Heart left ventricle (tissue), 16 donors: ENCODE measurements at regions not wholly inside any gene's neighbourhood (a gene's known extent, or its start where the extent isn't known, plus 50 kb on each side); places are given as distances from the start of the nearest gene placed in this dataset.

Experiments
- ATAC-seq, 4 donors: fragments of 200-7000 bp; cut with Tn5 transposase; one replicate each; pipeline ENCODE4 v1.9.1; 2020 to 2022; ENCODE audit warnings: moderate library complexity in 4 of 4, mild to moderate bottlenecking in 3 of 4, moderate number of reproducible peaks in 1 of 4
- DNase-seq, 5 donors: peaks; one replicate each; pipeline ENCODE4 v3.0.0-alpha.2; 2020
- H3K27ac ChIP-seq, 12 donors: fragments of 200-600 bp; sonication (generic) in 4 of 12; one replicate each; pipeline versions ENCODE4 v1.5.0 to v1.8.0; 2016 to 2022; ENCODE audit warnings: mild to moderate bottlenecking in 2 of 12
- H3K27me3 ChIP-seq, 9 donors: fragments of 200-600 bp; sonication (generic) in 2 of 9; one replicate each; pipeline versions ENCODE4 v1.5.1 to v1.8.0; 2016 to 2022; ENCODE audit warnings: mild to moderate bottlenecking in 3 of 9
- H3K36me3 ChIP-seq, 9 donors: fragments of 200-600 bp; sonication (generic) in 2 of 9; one replicate each; pipeline versions ENCODE4 v1.5.0 to v1.8.0; 2018 to 2022; ENCODE audit warnings: mild to moderate bottlenecking in 2 of 9
- H3K4me1 ChIP-seq, 12 donors: fragments of 200-600 bp; sonication (generic) in 4 of 12; one replicate each; pipeline versions ENCODE4 v1.5.0 to v1.8.0; 2016 to 2022; ENCODE audit warnings: mild to moderate bottlenecking in 3 of 12
- H3K4me3 ChIP-seq, 12 donors: fragments of 200-600 bp; sonication (generic) in 4 of 12; one replicate each; pipeline versions ENCODE4 v1.5.0 to v1.8.0; 2017 to 2022; ENCODE audit warnings: mild to moderate bottlenecking in 9 of 12, moderate library complexity in 4 of 12
- H3K9me3 ChIP-seq, 12 donors: fragments of 200-600 bp; sonication (generic) in 4 of 12; one replicate each; pipeline versions ENCODE4 v1.5.0 to v1.8.0; 2016 to 2022; ENCODE audit warnings: mild to moderate bottlenecking in 1 of 12
- POLR2A ChIP-seq, 2 donors: fragments of 450-650 bp; IDR thresholded peaks; one replicate each; pipeline ENCODE4 v1.6.1; 2017; ENCODE audit warnings: antibody characterized with exemption in 2 of 2, mild to moderate bottlenecking in 2 of 2, moderate library complexity in 2 of 2
- WGBS, 4 donors: extraction: QIAGEN DNeasy Blood & Tissue Kit in 2 of 4; methylation state at CpG; one replicate each; pipeline versions ENCODE4 v1.1.5 to v1.1.7; 2013 to 2018; 5-methylcytosine and 5-hydroxymethylcytosine counted together
- intact Hi-C, 10 donors: fragments of 100-400 bp; cut with DNase I; formaldehyde crosslinking; loops; one replicate each; pipeline versions ENCODE4 v1.11.1 to v1.14.2; 2022
- TF ChIP-seq, protein P1 (sequence below), 12 donors: fragments of 200-600 bp; sonication (generic) in 4 of 12; IDR thresholded peaks; one replicate each; pipeline versions ENCODE4 v1.5.0 to v1.8.0; 2018 to 2022; ENCODE audit warnings: antibody characterized with exemption in 12 of 12, mild to moderate bottlenecking in 5 of 12
- donor health status: ischemic (EF 13 %, LVEDD 7.1; RV severe dilation, severe dysfunction).
- donor health status: healthy with polysubstance abuse.
- donor health status: DM: no; HTN: yes; CAD: no.
- donor health status: DM: no; HTN: no; CAD: no.
- donor health status: ischemic (EF 25% LVEDD 6.9; RV normal size, moderate dysfunction).
- donor health status: ischemic (EF 25% LVEDD 5.7; RV mildly dilated, moderate dysfunction).
- donor health status: healthy.
- donor health status: DM: yes; HTN: yes; CAD: no.
- donor health status: ischemic (EF 35%, LVEDD 5.7; RV mildly dilated, moderate dysfunction).
- donor health status: nonischemic (EF 11% LVEDD 7.7; RV severe dilation, severe dysfunction).
- donor health status: DM: yes; HTN: yes; CAD: no.
- donor health status: PGD.
- donor health status: ischemic (EF 29% LVEDD 5.4; RV normal size, mild dysfunction).
- donor health status: nonischemic (EF 23%, LVEDD 6.1; RV moderate dilation, normal function).

DNA sequence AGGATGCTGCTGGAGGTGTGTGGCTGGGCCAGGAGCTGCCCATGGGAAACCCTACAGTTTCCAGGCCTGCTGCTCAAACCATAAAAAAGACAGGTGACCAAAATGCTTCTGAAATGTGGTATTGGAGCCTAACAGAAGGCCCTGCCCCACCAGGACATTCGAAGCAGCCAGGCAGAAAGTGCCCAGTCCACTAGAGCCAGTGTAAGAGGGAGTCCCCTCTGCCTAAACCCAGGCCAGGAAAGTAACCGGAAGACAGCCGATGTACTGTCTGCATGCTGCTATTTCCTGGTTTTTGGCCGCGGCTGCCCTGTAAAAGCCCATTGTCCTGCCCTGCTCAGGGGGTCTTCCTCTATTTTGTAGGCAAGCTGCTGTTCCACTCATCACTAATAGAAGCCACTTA is 150.7 kb upstream of the IRX2 start:
- no peaks in the 10 kb centered on the region for H3K4me1 ChIP-seq
- no peak overlapping the region for H3K4me3 ChIP-seq
- peaks cover 0 to 7% (median 0%) of the 10 kb centered on the region in 9 donors for H3K27me3 ChIP-seq
- no peak for ATAC-seq
- TF ChIP-seq, protein P1, sequence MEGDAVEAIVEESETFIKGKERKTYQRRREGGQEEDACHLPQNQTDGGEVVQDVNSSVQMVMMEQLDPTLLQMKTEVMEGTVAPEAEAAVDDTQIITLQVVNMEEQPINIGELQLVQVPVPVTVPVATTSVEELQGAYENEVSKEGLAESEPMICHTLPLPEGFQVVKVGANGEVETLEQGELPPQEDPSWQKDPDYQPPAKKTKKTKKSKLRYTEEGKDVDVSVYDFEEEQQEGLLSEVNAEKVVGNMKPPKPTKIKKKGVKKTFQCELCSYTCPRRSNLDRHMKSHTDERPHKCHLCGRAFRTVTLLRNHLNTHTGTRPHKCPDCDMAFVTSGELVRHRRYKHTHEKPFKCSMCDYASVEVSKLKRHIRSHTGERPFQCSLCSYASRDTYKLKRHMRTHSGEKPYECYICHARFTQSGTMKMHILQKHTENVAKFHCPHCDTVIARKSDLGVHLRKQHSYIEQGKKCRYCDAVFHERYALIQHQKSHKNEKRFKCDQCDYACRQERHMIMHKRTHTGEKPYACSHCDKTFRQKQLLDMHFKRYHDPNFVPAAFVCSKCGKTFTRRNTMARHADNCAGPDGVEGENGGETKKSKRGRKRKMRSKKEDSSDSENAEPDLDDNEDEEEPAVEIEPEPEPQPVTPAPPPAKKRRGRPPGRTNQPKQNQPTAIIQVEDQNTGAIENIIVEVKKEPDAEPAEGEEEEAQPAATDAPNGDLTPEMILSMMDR (IDR thresholded peaks at IDR 0.05), result no peak
- TF ChIP-seq POLR2A (IDR thresholded peaks at IDR 0.05), result no peak
- 62 to 76% (median 67%) methylated on average over 5 of the region's 5 CpGs for WGBS, 4 donors
- H3K27ac ChIP-seq, result no peak overlapping the region
- H3K9me3 ChIP-seq, result no peaks in the 10 kb centered on the region
- intact Hi-C loops, result no loop called here
- no peak for DNase-seq
- H3K36me3 ChIP-seq, result no peaks in the 10 kb centered on the region

- WGBS, 4 donors, result 76 to 82% (median 78%) methylated on average over 10 of the region's 10 CpGs
- H3K36me3 ChIP-seq, result no peaks in the 10 kb centered on the region
- no peak for ATAC-seq
These were observed 150.0 kb upstream of the IRX2 start for GRCh38 chr5:2901511-2901910.

GRCh38 chr5:2901096-2901495 is 149.6 kb upstream of the IRX2 start:
- H3K27ac ChIP-seq, result no peak overlapping the region

More at GRCh38 chr5:2901511-2901910, 150.0 kb upstream of the IRX2 start:
- TF ChIP-seq, protein P1 (IDR thresholded peaks at IDR 0.05), result no peak
- no peak for TF ChIP-seq POLR2A (IDR thresholded peaks at IDR 0.05)
- H3K4me3 ChIP-seq, result no peak overlapping the region
- H3K4me1 ChIP-seq, result no peaks in the 10 kb centered on the region
- peaks cover 0 to 7% (median 0%) of the 10 kb centered on the region in 9 donors for H3K27me3 ChIP-seq
- intact Hi-C loops, result no loop called here
- H3K27ac ChIP-seq, result no peak overlapping the region
- H3K9me3 ChIP-seq, result no peaks in the 10 kb centered on the region
- DNase-seq, result no peak

DNA sequence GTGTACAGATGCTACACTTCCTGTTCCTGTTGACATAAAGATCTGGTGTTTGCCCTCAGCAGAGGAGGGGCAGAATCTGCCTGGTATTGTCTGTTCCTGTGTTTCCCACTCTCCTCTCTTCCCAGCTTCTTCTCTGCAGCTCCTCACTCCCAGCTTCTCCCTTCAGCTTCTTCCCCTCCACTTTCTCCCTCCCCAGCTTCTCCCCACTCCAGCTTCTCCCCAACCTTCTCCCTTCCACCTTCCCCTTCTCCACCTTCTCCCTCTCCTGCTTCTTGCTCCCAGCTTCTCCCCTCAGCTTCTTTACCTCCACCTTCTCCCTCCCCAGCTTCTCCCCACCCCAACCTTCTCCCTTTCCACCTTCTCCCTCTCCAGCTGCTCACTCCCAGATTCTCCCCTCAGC is 148.9 kb upstream of the IRX2 start:
- intact Hi-C loops, result no loop called here
- TF ChIP-seq, protein P1 (IDR thresholded peaks at IDR 0.05), result no peak
- no peak for TF ChIP-seq POLR2A (IDR thresholded peaks at IDR 0.05)
- no peak overlapping the region for H3K27ac ChIP-seq
- peaks cover 0 to 7% (median 0%) of the 10 kb centered on the region in 9 donors for H3K27me3 ChIP-seq
- H3K4me3 ChIP-seq, result no peak overlapping the region
- ATAC-seq (no peak), DNase-seq (no peak)
- no peaks in the 10 kb centered on the region for H3K36me3 ChIP-seq
- H3K4me1 ChIP-seq, result no peaks in the 10 kb centered on the region
- H3K9me3 ChIP-seq, result no peaks in the 10 kb centered on the region

More at GRCh38 chr5:2901096-2901495, 149.6 kb upstream of the IRX2 start:
- Histone ChIP-seq H3K27me3 (peaks cover 0 to 7% (median 0%) of the 10 kb centered on the region in 9 donors), H3K36me3 (no peaks in the 10 kb centered on the region), H3K9me3 (no peaks in the 10 kb centered on the region), H3K4me1 (no peaks in the 10 kb centered on the region), H3K4me3 (no peak overlapping the region)
- 67 to 82% (median 78%) methylated on average over 6 of the region's 6 CpGs for WGBS, 4 donors
- DNase-seq (no peak), ATAC-seq (no peak)
- TF ChIP-seq, protein P1 (IDR thresholded peaks at IDR 0.05), result no peak
- intact Hi-C loops, result no loop called here
